AG04449 (cell line): ENCODE measurements at regions not wholly inside any gene's neighbourhood (a gene's known extent, or its start where the extent isn't known, plus 50 kb on each side); places are given as distances from the start of the nearest gene placed in this dataset.
A peak's percentile ranks its signal among the peaks of the same experiment; 100 is the strongest.

Experiments
- CTCF ChIA-PET: fragments of 350-600 bp; formaldehyde crosslinking; extraction: SDS; loops from one replicate; lab custom pipeline; 2021; ENCODE audit warnings: antibody characterized with exemption; lab: Yijun Ruan, JAX
- POLR2A ChIA-PET: fragments of 400-600, 350-600 bp; formaldehyde crosslinking; extraction: SDS; loops from one replicate; lab custom pipeline; 2020; ENCODE audit warnings: antibody characterized with exemption, inconsistent platforms; lab: Yijun Ruan, JAX
- DNase-seq: peaks from one replicate; pipeline ENCODE4 v3.0.0-alpha.2; 2010; ENCODE audit warnings: low read depth, low spot score
- H3K4me3 ChIP-seq: 2 replicates; pipeline ENCODE4 v1.5.1; 2011; ENCODE audit warnings: low read depth, mild to moderate bottlenecking, control low read depth, low read length
- CTCF ChIP-seq: IDR thresholded peaks from one replicate; pipeline ENCODE4 v1.5.1; 2011; ENCODE audit warnings: mild to moderate bottlenecking, moderate library complexity, low read length, control low read depth, inconsistent platforms; ENCODE audit not compliant: insufficient read depth; ENCODE audit errors: missing control alignments

- CTCF ChIA-PET, result no interaction called here
Observed at GRCh38 chr11:10373340-10373739, 68.5 kb downstream of the ADM start.

GRCh38 chr11:10373929-10374328, 69.1 kb downstream of the ADM start:
- no peak for TF ChIP-seq CTCF
- no peak overlapping the region for H3K4me3 ChIP-seq
- ChIA-PET CTCF (interaction anchor here (1.2 to 9.0 kb wide), 3 partner anchors 6 to 52 kb away, joined by 3 to 76 read pairs (median 5); no protein-coding TSS in a partner anchor), POLR2A (no interaction called here)
- no peak for DNase-seq

More at GRCh38 chr11:10373340-10373739, 68.5 kb downstream of the ADM start:
- no peak overlapping the region for H3K4me3 ChIP-seq
- DNase-seq, result no peak
- no peak for TF ChIP-seq CTCF
- POLR2A ChIA-PET, result interaction anchor here (0.7 kb wide), 1 partner anchor 69 kb away, joined by 3 read pairs; the partner anchor contains the start of gene ADM

GRCh38 chr11:10374386-10374785, 69.5 kb downstream of the ADM start:
- no peak for DNase-seq
- no peak for TF ChIP-seq CTCF
- POLR2A ChIA-PET, result interaction anchor here (0.7 to 1.1 kb wide), 3 partner anchors 65 to 615 kb away, joined by 3 to 7 read pairs (median 5); partner anchors contain the start of gene ADM
- CTCF ChIA-PET, result interaction anchor here (1.0 to 9.0 kb wide), 5 partner anchors 7 to 70 kb away, joined by 3 to 76 read pairs (median 4); partner anchors contain the start of gene ADM
- H3K4me3 ChIP-seq, result no peak overlapping the region

- ChIA-PET CTCF (interaction anchor here (0.9 to 9.0 kb wide), 7 partner anchors 8 to 71 kb away, joined by 3 to 76 read pairs (median 3); partner anchors contain the start of gene ADM), POLR2A (interaction anchor here (0.7 to 1.1 kb wide), 5 partner anchors 9 to 616 kb away, joined by 3 to 7 read pairs (median 5); partner anchors contain the start of gene ADM)
- no peak for TF ChIP-seq CTCF
- DNase-seq, result peak; percentile 71
- H3K4me3 ChIP-seq, result no peak overlapping the region
Observed at GRCh38 chr11:10375280-10375971, 70.6 kb downstream of the ADM start.

- no peak overlapping the region for H3K4me3 ChIP-seq
- POLR2A ChIA-PET, result no interaction called here
- CTCF ChIA-PET, result interaction anchor here (1.0 to 9.0 kb wide), 3 partner anchors 9 to 164 kb away, joined by 3 to 76 read pairs (median 5); no protein-coding TSS in a partner anchor
- DNase-seq, result no peak
- no peak for TF ChIP-seq CTCF
Observed at GRCh38 chr11:10376061-10376460, 71.2 kb downstream of the ADM start.

GRCh38 chr11:10377183-10377582, 72.3 kb downstream of the ADM start:
- POLR2A ChIA-PET, result no interaction called here
- no peak overlapping the region for H3K4me3 ChIP-seq
- no peak for DNase-seq
- CTCF ChIA-PET, result interaction anchor here (1.5 to 9.0 kb wide), 2 partner anchors 10 to 29 kb away, joined by 5 to 76 read pairs; no protein-coding TSS in a partner anchor
- no peak for TF ChIP-seq CTCF
